Memory B cell (primary cell): ENCODE measurements at regions not wholly inside any gene's neighbourhood (a gene's known extent, or its start where the extent isn't known, plus 50 kb on each side); places are given as distances from the start of the nearest gene placed in this dataset.

Experiments used
- ATAC-seq: fragments of 150-1000 bp; cut with Tn5 transposase; 2 replicates; pipeline ENCODE4 v1.10.0; 2021; ENCODE audit warnings: low read depth, mild to moderate bottlenecking, moderate library complexity
- DNase-seq, 2 donors: peaks; one replicate each; pipeline ENCODE4 v3.0.0; 2022; ENCODE audit warnings: low spot score in 2 of 2
- H3K27ac Mint-ChIP-seq: one replicate; pipeline ENCODE4 v1.8.0; 2022; ENCODE audit warnings: mild to moderate bottlenecking, moderate library complexity, mixed read lengths
- H3K27me3 Mint-ChIP-seq: one replicate; pipeline ENCODE4 v1.8.0; 2022; ENCODE audit warnings: mixed read lengths
- H3K36me3 Mint-ChIP-seq: one replicate; pipeline ENCODE4 v1.8.0; 2022; ENCODE audit warnings: mild to moderate bottlenecking, mixed read lengths
- H3K4me1 Mint-ChIP-seq: one replicate; pipeline ENCODE4 v1.8.0; 2022; ENCODE audit warnings: mixed read lengths
- H3K4me3 Mint-ChIP-seq: one replicate; pipeline ENCODE4 v1.8.0; 2022; ENCODE audit warnings: mild to moderate bottlenecking, moderate library complexity, mixed read lengths
- H3K9me3 Mint-ChIP-seq: one replicate; pipeline ENCODE4 v1.8.0; 2022; ENCODE audit warnings: mixed read lengths

DNA sequence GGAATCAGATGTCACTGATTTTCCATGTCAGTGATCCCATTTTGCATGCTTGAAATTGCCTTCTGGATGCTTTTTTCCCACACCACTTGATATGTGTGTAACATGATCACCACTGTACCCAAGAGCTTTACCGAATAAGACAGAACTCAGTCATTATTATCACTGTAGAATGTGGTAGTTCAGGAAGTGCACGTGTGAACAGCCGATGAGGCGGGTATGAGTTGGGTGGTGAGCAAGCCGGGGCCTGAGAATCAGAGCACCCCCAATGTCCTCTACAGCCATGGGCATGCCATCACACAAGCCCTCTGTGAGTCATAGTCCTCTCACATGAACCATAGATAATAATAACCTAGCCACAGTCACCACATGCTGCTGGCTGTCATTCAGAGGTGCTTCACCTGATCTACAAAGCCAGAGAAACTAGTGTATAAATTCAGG, 470.8 kb downstream of the SOX2 start:
- Mint-ChIP-seq H3K27me3 (no peaks in the 10 kb centered on the region), H3K36me3 (no peaks in the 10 kb centered on the region), H3K4me1 (no peaks in the 10 kb centered on the region), H3K27ac (no peak overlapping the region), H3K4me3 (no peak overlapping the region), H3K9me3 (peaks cover 5% of the 10 kb centered on the region)
- ATAC-seq (no peak), DNase-seq (no peak)

DNA sequence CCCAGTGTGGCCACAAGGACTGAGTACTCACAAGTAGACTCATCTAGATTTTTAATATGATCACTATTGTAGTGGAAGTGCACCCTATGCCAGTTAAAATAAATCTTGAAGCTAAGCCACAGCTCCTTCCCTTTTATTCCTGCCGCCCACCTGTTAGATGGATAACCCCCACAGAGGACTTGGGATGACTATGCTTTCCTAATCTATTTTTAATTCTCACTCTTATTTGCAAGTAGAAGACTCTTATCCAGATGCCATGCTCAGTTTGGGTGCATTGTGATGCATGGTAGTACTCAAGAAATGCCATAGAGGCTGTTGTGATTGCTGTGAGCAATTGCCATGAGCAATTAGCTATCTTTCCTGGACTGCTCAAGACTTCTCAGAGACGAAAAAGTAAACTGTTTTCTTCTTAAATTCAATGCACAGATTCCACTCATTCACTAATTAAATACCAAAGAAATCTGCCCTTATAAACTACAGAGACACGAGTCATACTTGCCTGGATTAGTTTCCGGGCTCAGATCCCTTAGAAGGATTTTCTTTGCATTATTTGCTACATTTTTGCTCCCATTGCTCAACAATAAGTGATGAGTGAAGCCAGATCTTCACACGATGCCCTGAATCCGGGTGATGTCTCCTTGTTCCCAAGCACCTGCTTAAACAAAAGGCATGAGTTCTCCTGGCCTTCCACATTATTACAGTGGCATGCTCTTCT, 472.1 kb downstream of the SOX2 start:
- Mint-ChIP-seq H3K4me1 (no peaks in the 10 kb centered on the region), H3K27ac (no peak overlapping the region), H3K36me3 (no peaks in the 10 kb centered on the region), H3K4me3 (no peak overlapping the region), H3K27me3 (no peaks in the 10 kb centered on the region), H3K9me3 (peaks cover 6% of the 10 kb centered on the region)
- DNase-seq (no peak), ATAC-seq (no peak)

DNA sequence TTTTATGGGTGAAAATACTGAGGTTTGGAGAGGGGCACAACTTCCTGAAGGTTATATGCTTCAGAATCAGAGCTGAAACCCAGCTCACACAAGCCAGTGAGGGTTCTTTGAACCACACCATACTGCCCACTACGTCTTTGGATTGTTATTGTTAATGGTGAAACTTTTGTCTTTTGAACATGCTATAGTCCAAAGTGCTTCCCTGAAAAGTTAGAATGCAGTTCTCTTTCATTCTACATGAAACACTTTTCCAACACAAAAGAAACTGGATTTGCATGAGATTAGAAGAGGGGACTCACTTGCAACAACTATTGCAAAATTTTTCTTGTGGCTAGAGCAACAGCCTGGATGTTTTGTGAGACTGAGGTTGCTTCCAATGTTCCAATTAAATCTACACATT, 473.6 kb downstream of the SOX2 start:
- no peak for DNase-seq
- no peak overlapping the region for H3K27ac Mint-ChIP-seq
- H3K9me3 Mint-ChIP-seq = peaks cover 6% of the 10 kb centered on the region
- H3K4me3 Mint-ChIP-seq = no peak overlapping the region
- H3K4me1 Mint-ChIP-seq = no peaks in the 10 kb centered on the region
- no peaks in the 10 kb centered on the region for H3K27me3 Mint-ChIP-seq
- no peak for ATAC-seq
- H3K36me3 Mint-ChIP-seq = no peaks in the 10 kb centered on the region

DNA sequence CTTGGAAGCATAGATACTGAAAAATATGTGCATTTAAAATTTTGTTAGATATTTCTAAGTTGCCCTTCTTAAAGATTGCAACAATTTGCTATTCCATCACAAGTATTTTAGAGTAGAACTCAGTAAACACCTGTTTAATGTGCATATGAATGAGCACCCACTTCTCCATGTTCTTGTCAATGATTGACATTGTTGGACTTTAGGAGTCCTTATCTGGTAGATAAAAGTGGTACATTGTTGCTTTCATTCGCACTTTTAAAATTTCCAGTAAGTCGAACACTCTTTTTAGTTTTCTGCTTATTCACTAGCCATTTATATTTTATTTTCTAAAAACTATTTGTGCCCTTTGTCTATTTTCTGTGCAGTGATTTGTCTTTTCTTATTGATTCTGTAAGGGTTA, 478.3 kb downstream of the SOX2 start:
- no peaks in the 10 kb centered on the region for H3K4me1 Mint-ChIP-seq
- no peaks in the 10 kb centered on the region for H3K36me3 Mint-ChIP-seq
- no peak overlapping the region for H3K27ac Mint-ChIP-seq
- H3K4me3 Mint-ChIP-seq = no peak overlapping the region
- peaks cover 3% of the 10 kb centered on the region for H3K9me3 Mint-ChIP-seq
- H3K27me3 Mint-ChIP-seq = no peaks in the 10 kb centered on the region
- no peak for ATAC-seq
- no peak for DNase-seq

DNA sequence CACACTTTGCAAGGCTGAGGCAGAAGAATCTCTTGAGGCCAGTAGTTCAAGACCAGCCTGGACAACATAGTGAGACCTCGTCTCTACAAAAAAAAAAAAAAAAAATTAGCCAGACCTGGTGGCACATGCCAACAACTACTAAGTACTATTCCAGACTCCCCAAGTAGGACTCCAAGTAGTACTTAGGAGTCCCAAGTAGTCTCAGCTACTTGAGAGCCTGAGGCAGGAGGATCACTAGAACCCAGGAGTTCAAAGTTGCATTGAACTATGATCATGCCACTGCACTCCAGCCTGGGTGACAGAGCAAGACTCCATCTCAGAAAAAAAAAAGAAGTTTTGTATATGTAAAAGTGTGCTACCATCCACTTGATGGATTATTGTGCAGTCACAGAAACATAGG, 486.6 kb downstream of the SOX2 start:
- DNase-seq = no peak
- H3K36me3 Mint-ChIP-seq = no peaks in the 10 kb centered on the region
- H3K4me3 Mint-ChIP-seq = no peak overlapping the region
- no peak for ATAC-seq
- no peak overlapping the region for H3K27ac Mint-ChIP-seq
- H3K27me3 Mint-ChIP-seq = no peaks in the 10 kb centered on the region
- no peaks in the 10 kb centered on the region for H3K4me1 Mint-ChIP-seq
- no peaks in the 10 kb centered on the region for H3K9me3 Mint-ChIP-seq

DNA sequence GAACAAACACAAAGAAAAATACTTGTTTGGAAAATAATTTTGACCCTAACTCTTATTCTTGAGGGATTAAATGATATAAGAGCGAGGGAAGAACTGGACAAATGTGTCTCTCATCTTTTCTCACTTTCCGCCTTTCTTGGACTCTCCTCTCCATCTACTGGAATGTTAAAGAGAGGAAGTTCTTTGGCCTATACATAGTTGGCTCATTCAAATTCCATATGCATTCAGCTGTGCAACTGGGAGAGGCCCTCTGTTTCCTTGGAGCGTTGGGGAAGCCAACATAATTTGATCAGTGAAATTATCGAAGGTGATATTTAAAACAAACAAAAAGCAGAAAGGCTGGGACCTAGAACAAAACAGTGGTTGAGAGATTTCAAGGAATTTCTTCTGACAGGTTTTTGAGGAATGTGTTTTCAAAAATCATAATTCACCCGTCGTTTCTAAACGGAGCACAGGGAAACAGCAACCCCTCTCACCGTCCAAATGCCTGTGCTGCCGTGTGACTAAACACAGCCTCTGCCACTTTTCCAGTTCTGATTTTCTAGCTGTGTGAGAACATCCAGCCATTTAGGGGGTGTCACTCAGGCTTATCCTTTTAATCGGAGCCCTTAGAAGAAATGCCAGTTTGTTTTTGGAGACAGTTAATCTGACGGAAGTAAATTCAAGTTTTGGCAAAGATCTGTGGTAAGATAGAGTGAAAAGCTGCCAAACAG, 489.9 kb downstream of the SOX2 start:
- no peak for ATAC-seq
- no peak overlapping the region for H3K27ac Mint-ChIP-seq
- no peaks in the 10 kb centered on the region for H3K4me1 Mint-ChIP-seq
- H3K27me3 Mint-ChIP-seq = no peaks in the 10 kb centered on the region
- no peaks in the 10 kb centered on the region for H3K36me3 Mint-ChIP-seq
- no peak for DNase-seq
- H3K9me3 Mint-ChIP-seq = peaks cover 4% of the 10 kb centered on the region
- H3K4me3 Mint-ChIP-seq = no peak overlapping the region

DNA sequence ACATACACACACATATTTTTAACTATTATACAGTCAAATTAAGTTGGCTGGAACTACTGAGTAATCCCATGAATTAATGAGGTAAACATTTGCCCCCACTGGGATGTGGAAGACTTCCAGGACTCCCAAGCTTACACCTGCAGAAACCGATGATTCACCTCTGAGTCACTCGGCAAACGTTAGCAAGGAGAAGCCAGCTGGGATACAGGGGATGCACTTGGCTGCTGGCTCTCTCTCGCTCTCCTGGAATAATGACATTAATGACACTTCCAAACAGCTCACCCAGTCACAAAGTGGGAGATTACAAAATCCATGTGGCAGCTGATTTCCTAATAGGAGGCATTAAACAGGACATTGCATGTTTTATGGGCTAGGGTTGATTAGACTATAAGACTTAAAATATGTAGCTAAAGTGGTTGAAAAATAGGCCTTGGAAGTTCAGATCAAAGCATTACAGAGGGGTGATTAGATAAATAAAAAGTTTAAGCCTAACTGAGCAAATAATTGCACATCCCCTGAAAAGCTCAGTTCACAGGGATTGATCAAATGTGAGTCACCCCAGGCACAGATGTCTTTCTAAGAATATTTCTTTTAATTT, 500.9 kb downstream of the SOX2 start:
- no peaks in the 10 kb centered on the region for H3K4me1 Mint-ChIP-seq
- no peaks in the 10 kb centered on the region for H3K9me3 Mint-ChIP-seq
- DNase-seq = no peak
- no peak overlapping the region for H3K27ac Mint-ChIP-seq
- H3K36me3 Mint-ChIP-seq = no peaks in the 10 kb centered on the region
- H3K4me3 Mint-ChIP-seq = no peak overlapping the region
- H3K27me3 Mint-ChIP-seq = no peaks in the 10 kb centered on the region
- no peak for ATAC-seq

DNA sequence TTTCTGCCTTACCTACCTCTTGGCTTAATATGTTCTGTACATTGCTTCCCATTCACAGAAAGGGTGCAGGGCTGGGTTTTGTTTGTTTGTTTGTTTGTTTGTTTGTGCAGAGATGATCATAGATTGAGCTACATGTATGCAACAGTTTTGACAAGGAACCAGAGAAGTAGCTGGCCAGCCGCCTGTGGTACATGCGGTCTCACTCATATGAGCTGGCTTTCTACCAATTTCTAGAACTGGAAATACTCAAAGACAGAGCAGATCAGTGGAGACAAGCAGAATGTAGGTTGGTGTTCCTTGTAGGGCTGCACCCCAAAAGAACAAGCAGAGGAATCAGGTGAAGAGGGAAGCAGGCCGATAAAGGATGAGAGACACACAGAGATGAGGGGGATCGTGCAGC, 502.7 kb downstream of the SOX2 start:
- no peak overlapping the region for H3K4me3 Mint-ChIP-seq
- H3K9me3 Mint-ChIP-seq = no peaks in the 10 kb centered on the region
- ATAC-seq (no peak), DNase-seq (no peak)
- no peaks in the 10 kb centered on the region for H3K4me1 Mint-ChIP-seq
- H3K27me3 Mint-ChIP-seq = no peaks in the 10 kb centered on the region
- no peak overlapping the region for H3K27ac Mint-ChIP-seq
- H3K36me3 Mint-ChIP-seq = no peaks in the 10 kb centered on the region

DNA sequence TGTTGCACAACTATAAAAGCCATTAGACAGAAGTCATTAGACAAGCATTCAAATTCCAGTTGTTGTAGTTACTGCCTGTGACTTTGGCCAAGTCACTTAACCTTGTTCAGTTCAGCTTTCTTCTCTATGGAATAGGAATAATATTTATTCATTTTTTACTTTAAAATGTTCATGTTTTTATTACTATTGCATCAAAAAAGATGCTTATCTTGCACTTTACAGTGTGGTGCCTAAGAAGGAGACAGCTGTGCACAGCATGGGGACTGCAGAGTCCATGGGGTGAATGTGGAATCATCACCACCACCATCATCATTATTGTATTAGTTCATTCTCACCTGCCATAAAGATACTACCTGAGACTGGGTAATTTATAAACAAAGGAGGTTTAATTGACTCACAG, 504.2 kb downstream of the SOX2 start:
- ATAC-seq (no peak), DNase-seq (no peak)
- Mint-ChIP-seq H3K9me3 (no peaks in the 10 kb centered on the region), H3K36me3 (no peaks in the 10 kb centered on the region), H3K27me3 (no peaks in the 10 kb centered on the region), H3K4me3 (no peak overlapping the region), H3K4me1 (no peaks in the 10 kb centered on the region), H3K27ac (no peak overlapping the region)

DNA sequence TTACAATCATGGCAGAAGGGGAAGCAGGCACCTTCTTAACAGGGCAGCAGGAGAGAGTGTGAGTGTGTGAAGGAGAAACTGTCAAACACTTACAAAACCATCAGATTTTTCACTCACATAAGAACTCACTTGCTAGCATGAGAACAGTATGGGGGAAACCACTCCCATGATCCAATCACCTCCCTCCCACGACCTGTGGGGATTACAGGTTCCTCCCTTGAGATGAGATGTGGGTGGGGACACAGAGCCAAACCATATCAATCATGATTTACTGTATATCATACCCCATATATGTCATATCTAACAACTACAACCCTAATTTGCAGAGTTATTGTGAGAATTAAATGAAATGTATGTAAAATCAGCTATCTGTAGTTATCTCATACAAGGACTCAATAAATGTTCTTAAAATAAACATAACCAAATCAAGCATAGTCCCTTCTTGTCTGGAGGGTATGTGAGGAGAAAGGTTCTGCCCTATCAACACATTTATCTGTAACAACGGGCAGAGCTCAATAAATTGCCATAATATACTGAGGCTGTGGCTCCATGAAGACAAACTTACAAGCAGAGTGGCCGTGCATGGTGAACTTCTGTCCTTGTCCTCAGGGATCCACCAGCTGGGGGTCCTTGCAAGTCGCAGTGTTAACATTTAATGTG, 504.7 kb downstream of the SOX2 start:
- H3K4me1 Mint-ChIP-seq = no peaks in the 10 kb centered on the region
- H3K27me3 Mint-ChIP-seq = no peaks in the 10 kb centered on the region
- no peaks in the 10 kb centered on the region for H3K9me3 Mint-ChIP-seq
- ATAC-seq = no peak
- no peak overlapping the region for H3K4me3 Mint-ChIP-seq
- no peak for DNase-seq
- no peak overlapping the region for H3K27ac Mint-ChIP-seq
- H3K36me3 Mint-ChIP-seq = no peaks in the 10 kb centered on the region

DNA sequence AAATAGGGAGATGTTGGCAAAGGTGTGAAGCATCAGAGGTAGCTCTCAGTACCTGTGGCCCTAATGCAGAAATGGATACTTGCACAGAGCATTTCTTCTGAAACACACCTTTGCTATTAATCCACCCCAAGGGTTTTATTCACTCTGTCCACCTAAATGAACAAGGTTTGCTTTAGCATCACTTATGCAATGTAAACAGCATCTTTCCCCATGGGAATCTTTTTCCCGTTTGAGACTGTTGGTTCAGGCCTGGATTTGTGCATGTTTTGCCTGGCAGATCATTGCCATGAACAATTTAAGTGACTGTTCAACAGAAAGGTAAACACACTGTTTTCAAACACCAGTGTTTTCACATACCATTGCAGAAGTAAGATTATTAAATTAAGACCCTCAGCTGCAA, 508.3 kb downstream of the SOX2 start:
- Mint-ChIP-seq H3K4me1 (no peaks in the 10 kb centered on the region), H3K36me3 (no peaks in the 10 kb centered on the region), H3K4me3 (no peak overlapping the region), H3K9me3 (peaks cover 2% of the 10 kb centered on the region), H3K27ac (no peak overlapping the region), H3K27me3 (no peaks in the 10 kb centered on the region)
- DNase-seq = no peak
- ATAC-seq = no peak

DNA sequence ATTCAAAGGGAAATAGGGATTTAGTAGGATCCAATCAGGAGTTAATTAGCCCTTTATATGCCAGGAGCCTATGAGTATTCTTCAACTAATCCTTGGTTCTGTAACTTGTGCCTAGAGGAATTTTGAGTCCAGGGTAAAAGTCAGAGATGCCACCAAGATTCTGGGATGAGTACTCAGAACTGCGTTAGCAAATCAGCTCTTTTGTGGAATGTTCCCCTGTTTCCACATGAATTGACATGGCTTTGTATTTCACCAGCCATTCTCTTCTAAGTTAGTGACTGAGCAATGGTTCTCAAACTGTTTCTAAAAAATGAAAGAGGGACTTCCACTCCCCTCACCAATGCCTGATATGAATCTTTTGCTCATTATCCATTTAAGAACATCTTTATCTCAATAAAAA, 508.7 kb downstream of the SOX2 start:
- H3K36me3 Mint-ChIP-seq = no peaks in the 10 kb centered on the region
- DNase-seq = no peak
- no peak overlapping the region for H3K4me3 Mint-ChIP-seq
- no peak overlapping the region for H3K27ac Mint-ChIP-seq
- no peaks in the 10 kb centered on the region for H3K27me3 Mint-ChIP-seq
- peaks cover 2% of the 10 kb centered on the region for H3K9me3 Mint-ChIP-seq
- no peak for ATAC-seq
- H3K4me1 Mint-ChIP-seq = no peaks in the 10 kb centered on the region

DNA sequence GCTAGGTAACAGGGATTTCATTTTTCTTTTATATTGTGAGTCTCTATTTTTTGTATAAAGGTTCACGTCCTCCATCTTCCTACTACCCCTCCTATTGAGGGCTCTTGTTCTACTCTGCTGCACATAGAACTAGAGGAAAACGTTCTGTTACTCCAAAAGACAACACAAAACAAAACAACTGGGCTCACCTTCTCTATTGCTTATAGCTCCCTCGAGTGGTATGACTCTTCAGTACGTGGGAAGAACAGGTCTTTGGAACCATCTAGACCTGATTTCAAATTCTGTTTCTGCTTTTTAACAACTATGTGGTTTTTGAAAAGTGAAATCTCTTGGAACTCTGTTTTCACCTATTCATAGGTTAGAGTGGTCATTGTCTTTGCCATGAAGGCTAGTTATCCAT, 515.3 kb downstream of the SOX2 start:
- ATAC-seq (no peak), DNase-seq (no peak)
- Mint-ChIP-seq H3K4me1 (no peaks in the 10 kb centered on the region), H3K36me3 (no peaks in the 10 kb centered on the region), H3K27ac (no peak overlapping the region), H3K4me3 (no peak overlapping the region), H3K27me3 (peaks cover 4% of the 10 kb centered on the region), H3K9me3 (peaks cover 5% of the 10 kb centered on the region)

DNA sequence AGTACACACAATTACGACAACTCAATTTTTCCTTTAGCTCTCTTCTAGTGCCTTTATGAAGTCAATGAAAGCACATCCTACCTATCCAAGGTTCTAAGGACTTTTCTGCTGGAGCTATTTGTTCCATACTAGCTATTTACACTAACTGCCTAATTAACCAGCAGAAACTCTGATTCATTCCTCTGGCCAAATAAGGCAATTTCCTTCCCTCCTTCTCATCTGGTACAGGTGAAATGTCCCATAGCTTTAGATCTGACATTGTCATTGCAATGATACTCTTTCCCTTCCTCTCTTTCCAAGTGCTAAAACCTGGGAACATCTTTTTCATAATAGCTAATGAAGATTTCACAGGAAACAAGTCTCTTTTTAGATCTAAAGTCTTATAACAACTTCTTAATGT, 521.7 kb downstream of the SOX2 start:
- Mint-ChIP-seq H3K36me3 (no peaks in the 10 kb centered on the region), H3K27me3 (no peaks in the 10 kb centered on the region), H3K4me1 (no peaks in the 10 kb centered on the region), H3K9me3 (no peaks in the 10 kb centered on the region), H3K27ac (no peak overlapping the region), H3K4me3 (no peak overlapping the region)
- DNase-seq (no peak), ATAC-seq (no peak)
